Sigmoid colon (tissue), 3 donors: ENCODE measurements at regions not wholly inside any gene's neighbourhood (a gene's known extent, or its start where the extent isn't known, plus 50 kb on each side); places are given as distances from the start of the nearest gene placed in this dataset.

Source experiments
- POLR2A ChIP-seq, 2 donors: fragments of 450-650 bp; IDR thresholded peaks; one replicate each; pipeline ENCODE4 v1.6.1; 2016; ENCODE audit warnings: antibody characterized with exemption in 2 of 2, mild to moderate bottlenecking in 2 of 2, moderate library complexity in 2 of 2
- TF ChIP-seq, protein P1 (sequence below), 4 experiments: fragments of 450-650 bp in 3 of 4; fragments of 200-600 bp in 1 of 4; IDR thresholded peaks; one replicate each; pipeline ENCODE4 v1.5.1; 2016 to 2019; ENCODE audit warnings: antibody characterized with exemption in 4 of 4, mild to moderate bottlenecking in 3 of 4, moderate library complexity in 2 of 4

DNA sequence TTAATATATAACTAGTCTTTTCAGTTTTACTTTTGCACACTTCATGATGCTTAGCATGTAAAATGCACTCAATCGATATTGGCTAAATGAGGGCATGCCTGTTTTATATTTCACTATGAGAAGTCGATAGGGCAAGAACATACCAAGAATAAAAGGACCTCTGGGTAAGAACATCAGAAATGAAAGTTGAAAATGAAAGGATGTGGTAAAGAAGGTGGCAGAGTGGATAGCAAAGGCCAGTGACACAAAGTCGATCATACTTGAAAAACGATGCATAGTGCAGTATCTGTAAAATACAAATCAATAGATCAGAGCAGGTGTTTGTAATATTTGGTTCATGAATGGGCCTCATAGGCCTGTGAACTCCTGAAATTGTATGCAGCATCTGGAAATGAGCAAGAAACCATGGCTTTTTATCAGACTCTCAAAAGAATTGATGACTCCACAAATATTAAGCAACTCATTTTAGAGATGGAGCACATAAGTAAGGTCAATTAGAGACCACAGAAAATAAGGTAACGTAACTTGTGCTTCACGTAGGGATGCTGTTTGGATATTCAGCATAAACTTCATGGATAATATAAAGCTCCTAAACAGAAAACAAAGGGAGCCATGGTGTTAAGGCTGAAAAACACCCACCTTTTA is 653.4 kb downstream of the NYAP2 start:
- TF ChIP-seq POLR2A (IDR thresholded peaks at IDR 0.05) = no peak
- TF ChIP-seq, protein P1, sequence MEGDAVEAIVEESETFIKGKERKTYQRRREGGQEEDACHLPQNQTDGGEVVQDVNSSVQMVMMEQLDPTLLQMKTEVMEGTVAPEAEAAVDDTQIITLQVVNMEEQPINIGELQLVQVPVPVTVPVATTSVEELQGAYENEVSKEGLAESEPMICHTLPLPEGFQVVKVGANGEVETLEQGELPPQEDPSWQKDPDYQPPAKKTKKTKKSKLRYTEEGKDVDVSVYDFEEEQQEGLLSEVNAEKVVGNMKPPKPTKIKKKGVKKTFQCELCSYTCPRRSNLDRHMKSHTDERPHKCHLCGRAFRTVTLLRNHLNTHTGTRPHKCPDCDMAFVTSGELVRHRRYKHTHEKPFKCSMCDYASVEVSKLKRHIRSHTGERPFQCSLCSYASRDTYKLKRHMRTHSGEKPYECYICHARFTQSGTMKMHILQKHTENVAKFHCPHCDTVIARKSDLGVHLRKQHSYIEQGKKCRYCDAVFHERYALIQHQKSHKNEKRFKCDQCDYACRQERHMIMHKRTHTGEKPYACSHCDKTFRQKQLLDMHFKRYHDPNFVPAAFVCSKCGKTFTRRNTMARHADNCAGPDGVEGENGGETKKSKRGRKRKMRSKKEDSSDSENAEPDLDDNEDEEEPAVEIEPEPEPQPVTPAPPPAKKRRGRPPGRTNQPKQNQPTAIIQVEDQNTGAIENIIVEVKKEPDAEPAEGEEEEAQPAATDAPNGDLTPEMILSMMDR (IDR thresholded peaks at IDR 0.05) = no peak
